Brain microvascular endothelial cell (primary cell): ENCODE measurements at regions not wholly inside any gene's neighbourhood (a gene's known extent, or its start where the extent isn't known, plus 50 kb on each side); places are given as distances from the start of the nearest gene placed in this dataset.

Experiments used
- DNase-seq: peaks from one replicate; pipeline ENCODE4 v3.0.0-alpha.2; 2020
- H3K27ac ChIP-seq: fragments of 250-450 bp; sonication (Bioruptor Pico); 2 replicates; pipeline ENCODE4 v1.5.1; 2020; ENCODE audit warnings: mild to moderate bottlenecking, moderate library complexity
- H3K27me3 ChIP-seq: fragments of 250-450 bp; sonication (Bioruptor Pico); replicated peaks from 2 replicates; pipeline ENCODE4 v1.5.1; 2020; ENCODE audit warnings: mild to moderate bottlenecking
- H3K36me3 ChIP-seq: fragments of 250-450 bp; sonication (Bioruptor Pico); replicated peaks from 2 replicates; pipeline ENCODE4 v1.5.1; 2020; ENCODE audit warnings: mild to moderate bottlenecking
- H3K4me3 ChIP-seq: 2 replicates; pipeline ENCODE4 v1.5.1; 2011; ENCODE audit warnings: low read depth, mild to moderate bottlenecking, control low read depth, low read length, moderate library complexity
- CTCF ChIP-seq: IDR thresholded peaks from 2 replicates; pipeline ENCODE4 v1.5.1; 2011; ENCODE audit warnings: low read depth, mild to moderate bottlenecking, moderate library complexity, low read length, control low read depth, inconsistent platforms; ENCODE audit errors: missing control alignments
- in situ Hi-C: cut with HindIII; loops from 2 replicates; pipeline ENCODE4 v1.10.0; 2017; ENCODE audit warnings: low sequenced_read_pairs, low pct_ligation_motif_present

DNA sequence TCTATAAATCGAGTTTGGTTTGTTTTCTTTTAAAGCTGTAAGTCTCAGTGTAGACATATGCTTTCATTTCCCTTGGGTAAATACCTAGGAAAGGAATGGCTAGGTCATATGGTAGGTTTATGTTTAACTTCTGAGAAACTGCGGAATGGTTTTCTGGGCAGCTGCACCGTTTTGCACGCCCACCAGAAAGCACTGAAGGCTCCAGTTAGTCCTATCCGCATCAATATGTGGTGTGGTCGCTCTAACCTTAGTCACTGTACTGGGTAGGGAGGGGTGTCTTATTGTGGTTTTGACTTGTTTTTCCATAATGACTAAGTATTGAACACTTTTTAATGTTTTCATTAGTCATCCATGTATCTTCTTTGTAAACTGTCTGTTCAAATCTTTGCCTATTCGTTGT is 279.5 kb upstream of the AKR1E2 start:
- Histone ChIP-seq H3K36me3 (no peaks in the 10 kb centered on the region), H3K4me3 (no peak overlapping the region), H3K27me3 (no peaks in the 10 kb centered on the region), H3K27ac (peak overlapping the region; percentile 77)
- DNase-seq, result peak; percentile 85
- peak; percentile 13 for TF ChIP-seq CTCF
- in situ Hi-C loops, result no loop called here

- H3K27me3 ChIP-seq, result no peaks in the 10 kb centered on the region
- H3K36me3 ChIP-seq, result no peaks in the 10 kb centered on the region
- H3K4me3 ChIP-seq, result no peak overlapping the region
- H3K27ac ChIP-seq, result no peak overlapping the region
- no peak for TF ChIP-seq CTCF
- DNase-seq, result no peak
- in situ Hi-C loops, result no loop called here
Measured at GRCh38 chr10:4545062-4545461, 280.9 kb upstream of the AKR1E2 start.

- in situ Hi-C loops, result no loop called here
- DNase-seq, result no peak
- no peaks in the 10 kb centered on the region for H3K36me3 ChIP-seq
- H3K27ac ChIP-seq, result no peak overlapping the region
- H3K4me3 ChIP-seq, result no peak overlapping the region
- TF ChIP-seq CTCF, result no peak
- H3K27me3 ChIP-seq, result no peaks in the 10 kb centered on the region
Measured at GRCh38 chr10:4543938-4544533, 282.0 kb upstream of the AKR1E2 start.

- peak; percentile 89 for DNase-seq
- Histone ChIP-seq H3K27me3 (no peaks in the 10 kb centered on the region), H3K36me3 (no peaks in the 10 kb centered on the region), H3K4me3 (no peak overlapping the region), H3K27ac (peak overlapping the region; percentile 80)
- peak; percentile 62 for TF ChIP-seq CTCF
- in situ Hi-C loops, result no loop called here
Measured at GRCh38 chr10:4541292-4541691, 284.7 kb upstream of the AKR1E2 start.

DNA sequence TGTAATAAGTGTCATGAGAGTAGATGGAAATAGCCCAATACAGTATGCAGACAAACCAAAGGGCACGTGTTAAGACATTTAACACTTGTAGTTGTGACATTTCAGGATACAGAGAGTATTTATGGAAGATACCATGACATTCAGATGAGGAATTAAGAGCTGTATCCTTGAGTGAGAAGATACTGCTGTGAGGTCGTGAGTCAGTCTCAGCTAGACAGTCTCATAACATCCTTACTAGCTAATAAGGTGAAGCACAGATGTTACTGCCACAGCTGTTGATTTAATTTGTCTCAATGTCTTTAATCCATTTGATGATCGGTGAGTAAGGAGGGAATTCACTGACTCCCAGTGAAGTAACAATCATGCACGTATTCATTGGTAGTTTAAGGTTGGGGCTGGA is 288.0 kb upstream of the AKR1E2 start:
- TF ChIP-seq CTCF, result no peak
- Histone ChIP-seq H3K4me3 (no peak overlapping the region), H3K27ac (no peak overlapping the region), H3K36me3 (no peaks in the 10 kb centered on the region), H3K27me3 (no peaks in the 10 kb centered on the region)
- DNase-seq, result no peak
- in situ Hi-C loops, result no loop called here

- no peak for DNase-seq
- no peak for TF ChIP-seq CTCF
- in situ Hi-C loops, result no loop called here
- Histone ChIP-seq H3K36me3 (no peaks in the 10 kb centered on the region), H3K27ac (no peak overlapping the region), H3K4me3 (no peak overlapping the region), H3K27me3 (no peaks in the 10 kb centered on the region)
Measured at GRCh38 chr10:4535521-4535920, 290.5 kb upstream of the AKR1E2 start.
